ENCODE measurements at regions not wholly inside any gene's neighbourhood (a gene's known extent, or its start where the extent isn't known, plus 50 kb on each side); places are given as distances from the start of the nearest gene placed in this dataset.

DNA sequence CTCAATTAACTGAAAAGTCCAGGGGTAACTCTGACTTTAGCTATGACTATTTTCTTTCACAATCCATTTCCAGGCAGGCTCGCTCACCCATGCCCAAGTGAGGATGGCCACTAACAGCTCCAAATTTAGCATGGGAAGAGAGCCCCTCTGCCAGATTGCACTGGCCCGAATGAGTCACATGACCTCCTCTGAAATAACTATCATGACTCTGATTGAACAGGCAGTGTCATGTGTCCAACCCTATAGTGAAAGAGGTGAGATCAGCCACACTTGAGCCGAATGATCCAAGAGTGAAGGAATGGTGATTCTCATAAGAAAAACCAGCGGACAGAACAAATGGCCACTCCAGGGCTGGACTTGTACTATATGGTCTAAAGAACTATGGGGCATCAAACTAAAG is 242.3 kb downstream of the NSG2 start:
- no peak for DNase-seq (ENCODE audit: extremely low read depth, low read depth)
- TF ChIP-seq, protein P1, sequence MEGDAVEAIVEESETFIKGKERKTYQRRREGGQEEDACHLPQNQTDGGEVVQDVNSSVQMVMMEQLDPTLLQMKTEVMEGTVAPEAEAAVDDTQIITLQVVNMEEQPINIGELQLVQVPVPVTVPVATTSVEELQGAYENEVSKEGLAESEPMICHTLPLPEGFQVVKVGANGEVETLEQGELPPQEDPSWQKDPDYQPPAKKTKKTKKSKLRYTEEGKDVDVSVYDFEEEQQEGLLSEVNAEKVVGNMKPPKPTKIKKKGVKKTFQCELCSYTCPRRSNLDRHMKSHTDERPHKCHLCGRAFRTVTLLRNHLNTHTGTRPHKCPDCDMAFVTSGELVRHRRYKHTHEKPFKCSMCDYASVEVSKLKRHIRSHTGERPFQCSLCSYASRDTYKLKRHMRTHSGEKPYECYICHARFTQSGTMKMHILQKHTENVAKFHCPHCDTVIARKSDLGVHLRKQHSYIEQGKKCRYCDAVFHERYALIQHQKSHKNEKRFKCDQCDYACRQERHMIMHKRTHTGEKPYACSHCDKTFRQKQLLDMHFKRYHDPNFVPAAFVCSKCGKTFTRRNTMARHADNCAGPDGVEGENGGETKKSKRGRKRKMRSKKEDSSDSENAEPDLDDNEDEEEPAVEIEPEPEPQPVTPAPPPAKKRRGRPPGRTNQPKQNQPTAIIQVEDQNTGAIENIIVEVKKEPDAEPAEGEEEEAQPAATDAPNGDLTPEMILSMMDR (IDR thresholded peaks at IDR 0.05; ENCODE audit: low read depth, low read length) = no peak

DNA sequence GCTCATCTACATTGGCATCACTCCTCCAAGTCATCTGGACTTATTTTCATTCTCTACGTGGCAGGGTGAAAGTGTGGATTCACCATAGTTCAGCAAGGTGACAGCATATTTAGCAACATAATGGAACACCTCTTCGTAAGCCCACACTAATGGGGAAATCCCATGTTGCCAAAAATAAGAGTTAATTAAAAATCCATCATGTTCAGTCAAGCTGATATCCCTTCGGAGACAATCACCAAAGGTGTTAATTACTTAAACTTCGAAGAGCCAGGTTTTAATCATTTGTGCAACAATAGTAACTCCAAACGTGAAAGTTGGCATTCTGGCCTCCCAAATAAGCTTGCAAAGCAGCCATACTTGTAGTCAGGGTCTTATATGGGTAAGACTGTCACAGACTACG is 242.9 kb downstream of the NSG2 start:
- TF ChIP-seq, protein P1 (IDR thresholded peaks at IDR 0.05; ENCODE audit: low read depth, low read length) = no peak
- no peak for DNase-seq (ENCODE audit: extremely low read depth, low read depth)

DNA sequence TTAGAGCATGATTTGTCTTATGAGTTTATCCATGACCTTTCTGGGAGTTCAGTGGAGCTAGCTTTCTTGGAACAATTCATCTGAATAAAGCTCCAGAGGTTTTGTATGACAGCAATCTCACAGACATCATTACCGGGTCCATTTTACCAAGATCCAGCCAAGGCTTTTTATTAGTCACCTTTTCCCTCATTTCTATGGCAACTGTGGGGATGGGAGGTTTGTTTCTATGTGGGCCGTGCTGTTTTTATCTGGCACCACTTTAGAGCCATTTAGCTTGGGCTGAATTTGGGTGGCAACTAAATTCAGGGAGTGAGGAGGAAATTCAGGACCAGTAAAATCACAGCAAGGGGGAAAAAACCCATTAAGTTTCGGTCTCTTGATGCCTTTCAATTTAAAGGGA is 245.7 kb downstream of the NSG2 start:
- no peak for DNase-seq (ENCODE audit: extremely low read depth, low read depth)
- TF ChIP-seq, protein P1 (IDR thresholded peaks at IDR 0.05; ENCODE audit: low read depth, low read length) = no peak

DNA sequence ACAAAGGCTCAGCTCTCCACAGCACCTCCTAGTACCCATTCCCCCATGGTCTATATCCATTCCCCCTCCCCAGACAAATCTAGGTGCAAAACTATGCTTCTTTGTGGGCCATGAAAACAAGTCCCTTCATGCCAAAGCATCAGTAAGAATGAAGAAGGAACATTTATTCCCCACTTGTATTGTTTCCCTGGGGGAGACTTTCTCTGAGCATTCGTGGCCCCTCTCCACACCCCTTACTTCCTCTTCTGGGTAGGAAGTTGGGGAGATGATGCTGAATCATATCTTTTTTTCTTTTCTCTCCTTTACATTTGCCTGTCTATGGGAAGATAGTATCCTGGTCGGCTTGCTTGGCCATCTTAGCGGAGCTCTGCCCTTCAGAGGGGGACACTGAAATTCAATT is 246.8 kb downstream of the NSG2 start:
- DNase-seq (ENCODE audit: extremely low read depth, low read depth) = no peak
- TF ChIP-seq, protein P1 (IDR thresholded peaks at IDR 0.05; ENCODE audit: low read depth, low read length) = no peak

DNA sequence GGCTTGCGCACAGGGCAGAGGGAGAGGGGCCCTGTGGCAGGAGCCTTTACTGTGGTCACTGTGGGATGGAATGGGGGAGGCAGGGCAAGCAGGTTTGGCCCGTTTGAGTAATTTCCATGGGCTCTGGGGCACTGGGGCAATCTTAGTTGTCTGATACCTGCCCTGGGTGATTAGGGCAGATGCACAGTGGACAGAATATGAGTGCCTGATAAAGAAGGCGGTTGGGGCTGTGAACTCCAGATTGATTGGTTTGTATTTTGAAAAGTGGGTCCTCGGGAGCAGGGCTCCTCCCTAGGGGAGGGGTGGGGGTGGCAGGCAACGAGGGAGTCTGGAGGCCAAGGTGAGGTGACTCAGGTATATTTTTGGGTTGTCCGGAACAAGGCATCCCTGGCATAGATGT is 247.5 kb downstream of the NSG2 start:
- TF ChIP-seq, protein P1 (IDR thresholded peaks at IDR 0.05; ENCODE audit: low read depth, low read length) = no peak
- DNase-seq (ENCODE audit: extremely low read depth, low read depth) = no peak

DNA sequence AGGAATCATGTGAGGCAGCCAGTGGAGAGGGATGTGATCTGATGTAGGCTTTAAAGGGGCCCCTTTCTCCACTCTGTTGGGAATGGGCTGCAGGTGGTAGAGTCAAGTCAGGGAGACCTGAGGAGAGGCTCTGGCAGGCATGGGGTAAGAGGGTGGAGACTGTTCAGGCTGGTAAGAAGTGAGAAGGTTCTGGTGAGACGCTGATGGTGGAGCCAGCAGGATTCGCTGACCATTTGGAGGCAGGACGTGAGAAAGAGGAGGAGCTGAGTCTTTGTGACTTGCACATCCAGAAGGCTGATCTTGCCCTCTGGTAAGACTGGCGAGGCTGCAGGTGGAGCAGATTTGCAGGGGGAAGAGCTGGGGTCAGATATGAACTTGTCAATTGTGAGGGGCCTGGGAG is 248.0 kb downstream of the NSG2 start:
- DNase-seq (ENCODE audit: extremely low read depth, low read depth) = no peak
- TF ChIP-seq, protein P1 (IDR thresholded peaks at IDR 0.05; ENCODE audit: low read depth, low read length) = no peak

DNA sequence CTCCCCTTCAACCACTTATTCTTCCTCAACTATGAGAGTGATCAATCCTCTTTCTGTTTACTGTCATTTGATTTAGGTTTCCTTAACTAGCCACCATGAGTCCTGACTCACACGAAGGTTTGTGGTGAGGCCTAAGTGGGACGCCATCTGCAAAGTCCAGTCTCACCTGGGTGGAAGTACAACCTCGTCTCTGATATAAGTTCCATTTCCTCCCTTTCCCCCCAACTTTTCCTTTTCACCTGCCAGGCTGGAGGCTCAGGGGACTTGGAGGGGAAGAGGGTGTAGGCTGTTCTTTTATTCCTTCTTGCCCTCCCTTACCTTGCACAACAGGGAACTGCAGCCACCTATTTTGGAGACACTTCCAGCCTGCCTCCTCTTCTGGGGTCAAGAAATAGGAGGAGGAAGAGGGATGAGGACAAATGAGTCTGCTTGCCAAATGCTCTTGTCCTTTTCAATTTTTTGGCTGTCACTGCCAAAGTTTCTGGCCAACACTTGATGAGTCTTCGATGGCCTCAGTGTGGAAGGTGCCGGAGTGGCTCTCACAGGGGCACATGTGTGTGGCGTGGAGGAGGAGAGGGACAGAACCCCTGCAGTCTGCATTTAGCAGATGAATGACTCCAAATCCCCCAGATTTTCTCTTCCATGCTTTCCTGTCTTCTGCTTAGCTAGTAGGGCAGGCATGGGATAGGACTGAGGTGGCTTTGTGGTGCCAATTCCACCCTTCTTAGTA is 249.6 kb downstream of the NSG2 start:
- no peak for DNase-seq (ENCODE audit: extremely low read depth, low read depth)
- TF ChIP-seq, protein P1 (IDR thresholded peaks at IDR 0.05; ENCODE audit: low read depth, low read length) = no peak

Data from AG09319 (cell line).